ENCODE measurements at regions not wholly inside any gene's neighbourhood (a gene's known extent, or its start where the extent isn't known, plus 50 kb on each side); places are given as distances from the start of the nearest gene placed in this dataset.
"Not testable (repeated sequence)": the region's sequence is repeated elsewhere in the genome, so short reads cannot be mapped to it uniquely, and the experiment has no call there.

DNA sequence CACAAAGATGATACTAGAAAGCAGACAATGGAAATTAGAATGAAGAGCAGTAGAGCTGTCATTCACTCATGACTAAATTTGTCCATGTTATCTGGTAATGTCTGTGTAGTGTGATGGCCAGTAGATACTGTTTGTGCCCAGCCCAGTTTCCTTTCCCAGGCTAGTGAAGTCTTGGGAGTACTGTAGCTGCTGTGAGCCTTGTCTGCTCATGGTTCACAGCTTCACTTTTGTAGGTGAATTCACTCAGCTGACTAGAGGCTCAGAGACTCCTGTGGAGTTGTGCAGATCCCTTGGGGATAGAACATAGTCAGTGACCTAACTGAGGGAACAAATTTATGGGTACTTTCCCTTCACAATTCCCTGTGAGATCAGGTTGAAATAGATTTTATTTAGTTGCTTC, 572.5 kb downstream of the ARL4A start:
- no peak for DNase-seq (ENCODE audit: low read depth in 4 of 4, low spot score in 3 of 4)

DNA sequence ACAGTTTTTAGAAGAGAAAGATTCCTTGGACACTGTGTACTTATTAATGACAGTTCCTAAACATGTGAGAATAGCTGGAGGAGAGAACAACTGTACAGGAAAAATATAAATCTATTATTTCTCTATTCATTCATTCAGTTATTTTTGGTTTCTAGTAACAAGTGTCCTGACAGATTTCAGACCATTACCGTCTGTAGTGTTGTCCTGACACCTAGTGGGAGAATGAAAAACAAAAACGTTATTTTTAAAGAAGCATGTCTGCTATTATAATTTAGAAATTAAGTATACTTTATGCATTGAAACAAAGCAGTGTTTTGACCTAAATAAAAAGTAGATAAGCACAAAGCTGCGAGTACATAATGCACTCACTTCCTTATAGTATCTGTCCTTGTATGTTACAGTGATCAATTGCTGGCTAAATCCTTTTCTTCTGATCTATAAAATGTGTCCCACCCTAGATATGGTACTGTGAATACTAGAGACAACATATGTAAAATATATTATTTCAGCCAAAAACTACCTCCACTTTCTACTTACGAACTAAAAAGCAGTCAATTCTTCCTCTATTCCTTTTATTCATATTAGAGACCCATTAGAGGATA, 575.6 kb downstream of the ARL4A start:
- DNase-seq (ENCODE audit: low read depth in 4 of 4, low spot score in 3 of 4): peak; percentile 25 to 38 (median 34)

DNA sequence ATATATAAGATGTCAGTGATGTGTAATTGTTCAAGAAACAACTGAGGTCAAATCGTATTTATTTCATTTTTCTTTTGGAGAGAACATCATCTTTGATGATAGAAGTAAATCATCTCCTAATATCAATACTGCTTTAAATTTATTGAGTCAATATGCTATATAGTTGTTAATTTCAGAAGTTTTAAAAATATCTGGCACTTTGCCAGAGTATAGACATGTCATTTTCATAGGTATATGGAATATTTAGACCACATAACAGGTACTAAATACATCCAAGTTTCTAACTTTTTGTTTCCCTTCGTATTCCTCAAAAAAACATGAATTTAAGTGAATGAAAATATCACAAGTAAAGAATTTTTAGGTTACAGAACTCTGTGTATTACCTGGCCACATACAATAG, 577.8 kb downstream of the ARL4A start:
- DNase-seq (ENCODE audit: low read depth in 4 of 4, low spot score in 3 of 4): no peak

DNA sequence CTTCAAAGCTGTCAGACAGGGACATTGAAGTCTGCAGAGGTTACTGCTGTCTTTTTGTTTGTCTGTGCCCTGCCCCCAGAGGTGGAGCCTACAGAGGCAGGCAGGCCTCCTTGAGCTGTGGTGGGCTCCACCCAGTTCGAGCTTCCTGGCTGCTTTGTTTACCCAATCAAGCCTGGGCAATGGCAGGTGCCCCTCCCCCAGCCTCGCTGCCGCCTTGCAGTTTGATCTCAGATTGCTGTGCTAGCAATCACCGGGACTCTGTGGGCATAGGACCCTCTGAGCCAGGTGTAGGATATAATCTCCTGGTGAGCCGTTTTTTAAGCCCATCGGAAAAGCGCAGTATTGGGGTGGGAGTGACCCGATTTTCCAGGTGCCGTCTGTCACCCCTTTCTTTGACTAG, 586.8 kb downstream of the ARL4A start:
- not testable (repeated sequence) for DNase-seq (ENCODE audit: low read depth in 4 of 4, low spot score in 3 of 4)

DNA sequence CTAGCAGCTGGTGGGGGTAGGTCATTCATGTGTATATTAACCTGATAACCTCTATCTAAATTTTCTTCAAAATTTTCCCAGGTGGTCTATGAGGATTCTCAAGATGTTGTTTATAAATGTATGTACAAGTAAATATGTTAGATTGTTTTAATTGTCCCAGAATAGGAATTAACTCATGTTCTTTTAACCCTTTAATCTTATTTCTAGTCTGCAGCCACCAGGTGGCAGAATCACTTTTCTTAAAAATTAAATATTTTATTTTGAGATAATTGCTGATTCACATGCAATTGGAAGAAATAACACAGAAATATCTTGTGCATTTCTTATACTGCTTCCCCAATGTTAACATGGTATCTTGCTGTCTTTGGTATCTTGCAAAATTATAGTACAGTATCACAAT, 589.5 kb downstream of the ARL4A start:
- DNase-seq (ENCODE audit: low read depth in 4 of 4, low spot score in 3 of 4): no peak

DNA sequence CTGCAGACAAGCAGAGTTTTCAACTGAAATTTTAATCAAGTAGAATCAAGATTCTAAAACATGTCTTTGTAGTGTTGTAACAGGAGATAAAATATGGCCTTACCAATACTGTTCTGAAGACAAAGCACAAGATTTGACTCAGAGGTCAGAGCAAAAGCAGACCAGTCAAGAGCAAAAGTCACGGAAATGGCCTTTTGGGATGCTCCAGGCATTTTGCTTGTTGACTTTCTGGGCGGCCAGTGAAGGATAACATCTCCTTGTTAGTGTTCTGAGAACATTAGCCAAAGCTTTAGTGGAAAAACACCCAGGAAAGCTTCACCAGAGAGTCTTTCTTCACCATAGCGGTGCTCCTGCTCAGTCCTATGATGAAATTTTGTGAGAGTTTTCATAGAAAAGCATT, 590.6 kb downstream of the ARL4A start:
- no peak for DNase-seq (ENCODE audit: low read depth in 4 of 4, low spot score in 3 of 4)

DNA sequence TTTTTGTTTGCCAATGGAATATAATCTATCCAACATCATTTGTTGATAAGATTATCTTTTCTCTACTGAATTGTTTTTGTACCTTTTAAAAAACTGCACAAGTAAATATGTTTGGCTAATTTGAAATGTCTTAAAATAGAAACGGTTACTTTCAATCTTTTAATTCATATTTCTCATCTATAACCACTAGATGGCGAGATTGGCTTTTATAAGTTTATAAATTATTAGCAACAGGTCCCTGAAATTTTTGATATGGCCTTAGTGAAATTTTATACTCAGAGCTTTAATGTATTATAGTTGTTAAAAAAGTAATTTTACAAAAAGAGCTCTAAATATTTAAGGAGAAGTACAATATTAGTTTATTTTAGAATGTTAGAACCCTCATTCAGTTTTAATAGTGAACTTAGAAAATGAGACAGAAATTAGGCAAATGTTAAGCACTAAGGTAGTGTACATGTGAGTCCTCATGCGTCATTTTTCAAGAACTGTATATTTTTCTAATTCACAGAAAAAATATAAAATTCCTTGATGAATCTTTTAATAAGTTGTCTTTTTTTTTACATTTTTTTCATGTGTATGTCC, 592.5 kb downstream of the ARL4A start:
- peak in 2 of 4 donors; percentile 6 to 11 for DNase-seq (ENCODE audit: low read depth in 4 of 4, low spot score in 3 of 4)

DNA sequence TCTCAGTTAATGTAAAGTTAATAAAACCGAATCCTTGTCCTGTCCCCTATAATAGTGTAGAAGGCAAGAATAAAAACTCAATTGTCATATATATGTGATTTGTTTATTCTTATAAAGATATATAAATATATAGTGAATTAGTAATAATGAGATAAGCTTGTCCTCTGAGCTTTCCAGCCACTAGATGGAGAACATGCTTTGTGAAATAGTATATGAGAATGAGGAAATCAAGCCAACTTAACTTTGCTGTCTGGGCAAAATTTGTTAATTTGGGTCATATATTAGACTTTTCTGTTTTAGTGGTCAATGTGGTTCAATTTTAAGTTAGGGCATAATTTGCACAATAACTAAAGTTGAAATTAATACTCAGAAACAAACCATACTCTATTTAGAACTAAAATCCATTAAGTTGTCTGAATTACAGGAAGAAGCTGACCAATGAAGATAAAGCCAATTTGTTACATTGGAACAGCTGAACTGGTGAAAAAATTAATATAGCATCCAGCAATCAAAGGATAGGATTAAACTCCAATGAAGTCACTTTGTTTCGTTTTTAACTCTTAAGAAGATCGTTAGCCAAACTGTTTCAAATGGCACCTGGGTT, 595.0 kb downstream of the ARL4A start:
- peak in 3 of 4 donors; percentile 5 to 17 (median 7) for DNase-seq (ENCODE audit: low read depth in 4 of 4, low spot score in 3 of 4)

DNA sequence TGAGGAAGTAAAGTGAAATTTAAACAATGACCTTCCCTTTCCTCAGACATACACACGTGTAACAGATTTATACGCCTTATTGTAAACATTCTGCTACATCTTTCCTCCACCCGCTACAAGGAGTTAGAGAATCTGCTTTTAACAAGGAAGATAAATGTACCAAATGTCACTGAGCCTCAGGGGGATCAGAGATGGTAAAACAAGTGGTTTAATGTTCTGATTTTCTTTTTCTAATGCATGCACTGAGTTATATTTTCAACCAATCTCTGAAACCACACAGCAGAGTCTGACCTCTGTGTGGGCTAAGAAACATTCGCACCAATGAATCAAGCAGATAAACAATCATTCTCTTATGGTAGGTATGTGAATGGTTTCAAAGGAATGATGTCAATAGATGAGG, 599.5 kb downstream of the ARL4A start:
- no peak for DNase-seq (ENCODE audit: low read depth in 4 of 4, low spot score in 3 of 4)

DNA sequence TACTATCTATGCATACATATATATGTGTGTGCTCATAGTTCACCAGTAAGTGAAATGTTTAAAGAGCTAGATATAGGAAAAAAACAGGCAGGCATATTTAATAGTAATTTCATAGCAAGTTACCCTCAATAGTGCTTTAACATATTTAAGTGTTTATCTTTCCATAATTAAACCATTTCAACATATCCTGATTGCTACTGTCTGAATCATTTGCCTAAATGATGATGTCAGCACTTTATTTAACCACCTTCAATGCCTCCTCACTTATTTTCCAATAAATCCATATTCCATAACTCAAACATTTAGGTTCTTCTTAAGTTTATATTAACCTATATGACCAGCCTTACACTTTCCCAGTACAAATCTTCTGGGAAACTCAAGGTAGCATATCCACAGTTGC, 601.1 kb downstream of the ARL4A start:
- DNase-seq (ENCODE audit: low read depth in 4 of 4, low spot score in 3 of 4): no peak

DNA sequence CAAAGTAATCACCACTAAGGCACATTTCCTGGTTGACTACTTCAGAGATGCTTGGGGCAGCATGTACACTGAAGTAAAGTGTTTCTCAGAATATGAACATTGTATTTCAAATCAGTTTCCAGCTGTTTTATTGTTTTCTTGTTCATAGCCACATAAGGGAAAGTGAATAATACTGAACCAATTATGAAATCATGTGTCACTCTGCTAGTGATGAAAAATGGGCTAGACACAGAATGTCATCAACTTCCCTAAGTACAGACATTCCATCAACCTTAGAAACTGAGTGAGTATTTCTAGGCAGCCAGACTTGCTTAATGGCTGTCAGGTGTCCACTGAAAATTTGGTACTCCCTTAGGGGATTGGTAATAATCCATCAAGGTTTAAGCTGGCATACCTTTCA, 603.5 kb downstream of the ARL4A start:
- DNase-seq (ENCODE audit: low read depth in 4 of 4, low spot score in 3 of 4): no peak

DNA sequence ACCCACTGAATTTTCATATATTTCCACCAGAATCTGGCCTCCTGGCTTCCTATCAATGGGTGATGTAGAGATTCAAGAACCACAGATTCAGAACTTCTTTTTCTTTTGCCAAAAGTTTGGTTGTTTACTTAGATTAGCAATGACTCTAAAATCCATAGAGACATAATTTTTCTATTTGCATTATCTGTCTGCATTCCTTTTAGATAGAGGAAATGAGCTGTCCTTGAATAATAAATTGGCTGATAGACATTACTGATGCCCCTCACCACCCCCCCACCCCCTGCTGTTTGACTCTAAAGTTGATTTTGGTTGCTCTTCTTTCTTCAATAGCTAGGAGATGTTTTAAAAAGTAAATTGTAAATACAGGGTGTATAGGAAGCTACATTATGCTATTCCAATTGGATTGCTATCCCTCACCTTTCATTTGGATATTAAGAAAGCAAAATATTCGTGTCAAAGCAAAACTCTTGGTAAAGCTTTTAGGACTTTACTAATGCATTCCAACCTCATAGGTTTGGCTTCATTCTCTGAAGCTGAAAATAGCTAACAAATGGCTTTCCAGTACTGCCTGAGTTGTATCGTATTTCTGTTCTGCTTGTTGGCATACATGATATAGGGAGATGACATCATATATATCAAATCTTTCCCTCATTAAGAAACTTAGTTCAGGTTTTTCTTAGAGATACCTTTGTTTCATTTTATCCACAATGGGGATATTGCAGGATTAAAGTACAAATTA, 606.0 kb downstream of the ARL4A start:
- no peak for DNase-seq (ENCODE audit: low read depth in 4 of 4, low spot score in 3 of 4)

DNA sequence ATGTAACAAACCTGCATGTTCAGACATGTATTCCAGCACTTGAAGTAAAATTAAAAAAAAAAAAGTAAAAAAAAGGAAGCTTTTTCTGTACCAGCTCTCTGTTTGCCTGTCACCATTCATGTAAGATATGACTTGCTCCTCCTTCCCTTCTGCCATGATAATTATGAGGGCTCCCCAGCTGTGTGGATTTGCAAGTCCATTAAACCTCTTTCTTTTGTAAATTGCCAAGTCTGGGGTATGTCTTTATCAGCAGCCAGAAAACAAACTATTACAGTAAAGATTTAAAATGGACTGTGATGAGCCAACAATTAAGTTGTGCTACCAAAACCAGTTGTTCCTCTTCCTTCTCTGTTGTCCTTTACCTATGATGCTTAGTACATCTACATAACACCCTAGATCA, 619.6 kb downstream of the ARL4A start:
- DNase-seq (ENCODE audit: low read depth in 4 of 4, low spot score in 3 of 4): no peak

DNA sequence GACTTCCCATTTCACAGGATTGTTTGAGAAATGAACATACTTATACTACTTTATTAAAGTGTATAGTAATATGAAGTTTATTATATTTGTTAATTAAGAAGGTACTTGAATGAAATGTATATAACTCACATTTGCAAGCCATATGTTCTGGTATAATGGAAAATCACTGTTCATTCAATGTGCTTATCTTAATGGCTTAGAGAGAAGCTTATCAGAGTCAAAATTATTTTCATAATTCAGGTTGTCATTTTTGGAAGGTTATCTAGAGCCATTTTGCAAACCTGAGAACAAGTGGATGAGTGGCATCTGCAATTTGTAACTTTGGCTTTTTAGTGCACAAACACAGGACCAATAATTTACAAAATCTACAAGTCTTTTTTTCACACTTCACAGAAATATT, 621.0 kb downstream of the ARL4A start:
- DNase-seq (ENCODE audit: low read depth in 4 of 4, low spot score in 3 of 4): no peak

DNA sequence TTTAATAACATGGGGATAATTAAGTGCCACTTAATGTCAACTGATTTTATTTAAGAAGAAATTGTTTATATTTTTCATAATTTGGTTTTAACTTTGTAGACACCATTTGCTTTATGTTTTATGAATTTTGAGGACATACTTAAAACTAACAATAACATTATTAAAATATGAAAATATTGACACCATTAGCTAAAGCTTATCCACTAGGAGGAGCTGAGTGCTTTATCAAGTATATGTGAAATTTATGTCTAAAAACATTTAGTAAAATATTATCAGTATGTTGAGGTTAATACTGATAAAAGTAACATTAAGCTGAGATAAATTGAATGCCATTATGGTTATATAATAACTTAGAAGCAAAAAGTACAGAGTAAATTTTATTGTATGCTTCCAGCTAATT, 622.1 kb downstream of the ARL4A start:
- no peak for DNase-seq (ENCODE audit: low read depth in 4 of 4, low spot score in 3 of 4)

DNA sequence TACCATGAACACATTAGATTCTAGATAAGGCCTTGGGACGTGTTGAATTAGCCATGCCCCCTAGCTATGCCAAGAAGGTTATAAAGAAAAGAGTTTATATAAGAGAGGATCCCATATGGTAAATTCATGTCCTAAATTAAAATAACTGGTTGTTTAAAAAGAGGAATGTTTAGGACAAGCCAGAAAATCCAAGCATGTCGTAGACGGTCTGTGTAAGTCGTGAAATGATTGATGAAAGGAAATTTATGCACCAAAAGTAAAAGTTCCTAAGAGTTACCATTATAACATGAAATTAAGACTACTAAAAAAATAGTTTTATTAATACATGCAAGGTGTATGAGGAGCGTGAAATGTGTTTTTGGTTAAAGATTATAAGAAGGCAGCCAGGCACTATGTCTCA, 624.9 kb downstream of the ARL4A start:
- DNase-seq (ENCODE audit: low read depth in 4 of 4, low spot score in 3 of 4): no peak

DNA sequence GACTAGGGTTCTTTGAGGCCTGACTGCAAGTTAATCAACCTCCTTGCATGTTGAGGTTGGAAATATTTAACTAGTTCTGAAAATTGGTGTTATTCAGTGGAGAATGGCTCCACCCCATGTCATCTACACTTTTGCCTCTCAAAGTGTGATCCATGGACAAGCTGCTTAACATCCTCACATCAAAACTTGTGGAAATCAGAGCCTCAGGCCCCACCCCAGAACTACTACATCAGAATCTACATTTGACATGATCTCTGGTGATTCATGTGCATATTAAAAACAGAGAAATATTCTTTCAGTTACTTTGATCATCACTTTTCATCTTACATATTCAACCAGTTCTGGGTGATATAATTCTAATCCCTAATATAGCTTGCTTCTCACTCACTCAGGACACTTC, 632.9 kb downstream of the ARL4A start:
- no peak for DNase-seq (ENCODE audit: low read depth in 4 of 4, low spot score in 3 of 4)

DNA sequence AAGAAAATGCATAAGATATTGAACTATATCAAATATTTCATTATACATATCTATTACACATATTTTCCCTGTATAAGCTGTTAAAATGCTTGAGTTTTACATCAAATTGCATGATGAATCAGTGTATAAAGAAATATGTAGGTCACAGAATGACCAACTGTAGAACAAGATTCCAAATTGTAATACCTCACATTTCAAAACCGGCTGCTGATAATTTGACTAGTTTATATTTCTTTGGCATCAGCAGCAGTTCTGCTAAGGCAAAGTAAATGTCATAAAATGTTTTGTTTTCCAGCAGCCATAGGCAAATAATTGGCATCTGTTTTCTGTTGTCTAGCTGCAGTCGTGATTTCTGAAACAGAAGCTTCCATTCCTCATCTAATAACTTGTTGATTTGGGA, 633.9 kb downstream of the ARL4A start:
- no peak for DNase-seq (ENCODE audit: low read depth in 4 of 4, low spot score in 3 of 4)

DNA sequence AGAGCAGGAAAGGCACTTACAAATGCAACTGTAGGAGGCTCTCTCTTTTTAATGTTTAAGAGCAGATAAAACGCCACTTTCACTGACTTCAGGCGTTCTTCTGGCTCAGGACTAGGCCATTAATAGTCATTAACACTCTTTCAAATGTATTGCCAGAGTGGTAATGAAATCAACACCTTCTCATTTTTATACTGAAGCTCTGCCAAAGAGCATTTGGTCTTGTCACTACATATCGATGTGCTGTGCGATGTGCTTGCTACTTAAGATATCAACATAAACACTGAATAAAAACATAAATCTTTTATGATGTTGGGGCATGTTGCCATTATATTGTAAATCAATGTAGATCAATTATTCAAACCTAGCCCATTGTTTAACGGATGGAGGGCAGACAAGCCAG, 634.7 kb downstream of the ARL4A start:
- DNase-seq (ENCODE audit: low read depth in 4 of 4, low spot score in 3 of 4): no peak

DNA sequence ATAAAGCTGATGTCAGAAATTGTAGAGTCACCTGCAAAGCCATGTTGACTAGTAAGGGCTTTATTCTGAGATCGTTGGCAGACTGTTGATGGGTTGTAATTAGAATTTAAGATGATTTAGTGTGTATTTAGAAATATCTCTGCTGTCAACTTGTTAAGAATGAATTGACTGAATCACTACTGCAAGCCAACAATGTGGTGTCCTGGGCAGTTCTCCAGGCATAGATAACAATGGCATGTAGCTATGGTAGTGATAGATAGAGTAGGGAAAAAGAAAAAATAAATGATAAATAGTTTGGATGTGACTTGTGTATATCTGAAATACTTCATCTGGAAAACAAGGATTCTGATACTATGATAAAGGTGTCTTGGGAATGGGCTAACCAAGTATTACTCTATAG, 640.2 kb downstream of the ARL4A start:
- DNase-seq (ENCODE audit: low read depth in 4 of 4, low spot score in 3 of 4): no peak

DNA sequence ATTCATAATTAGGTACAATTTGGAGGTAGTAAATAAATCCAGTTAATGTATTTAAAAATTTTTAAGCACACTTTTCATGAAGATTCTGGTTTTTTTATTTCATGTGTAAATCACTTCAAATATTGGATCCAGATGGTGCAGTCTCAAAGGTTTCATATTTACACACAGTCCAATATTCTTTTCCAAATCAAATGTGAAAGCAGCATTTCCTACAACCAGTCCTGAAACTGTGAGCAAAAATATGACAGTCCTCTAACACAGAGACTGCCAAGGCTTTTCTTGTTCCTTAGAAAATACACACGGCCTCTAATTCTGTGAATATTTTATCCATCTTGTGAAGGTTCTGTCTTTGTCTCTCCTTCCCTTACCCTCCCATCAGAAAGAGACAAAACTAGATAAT, 645.9 kb downstream of the ARL4A start:
- DNase-seq (ENCODE audit: low read depth in 4 of 4, low spot score in 3 of 4): no peak

DNA sequence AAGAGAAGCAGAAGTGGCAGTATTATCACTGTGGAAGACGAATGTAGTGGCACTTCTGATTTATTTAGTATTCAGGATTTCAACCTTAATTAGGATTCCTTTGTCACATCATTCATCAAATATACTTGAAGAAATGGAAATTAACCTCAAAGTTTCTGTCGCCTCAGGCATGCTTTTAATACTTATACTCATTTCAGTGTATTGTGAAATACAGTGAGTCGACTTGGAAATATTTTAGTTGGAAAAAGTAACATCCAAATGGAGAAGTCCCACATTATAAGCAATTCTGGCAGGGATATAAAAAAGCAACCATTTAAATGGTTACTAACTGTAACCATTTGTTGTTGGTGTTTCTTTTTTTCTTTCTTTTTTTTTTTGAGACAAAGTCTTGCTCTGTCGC, 648.8 kb downstream of the ARL4A start:
- no peak for DNase-seq (ENCODE audit: low read depth in 4 of 4, low spot score in 3 of 4)

Measured in right renal pelvis (tissue), 4 donors.